H1 (cell line): ENCODE measurements at regions not wholly inside any gene's neighbourhood (a gene's known extent, or its start where the extent isn't known, plus 50 kb on each side); places are given as distances from the start of the nearest gene placed in this dataset.

ENCODE experiments used
- CTCF ChIA-PET: fragments of 300-600 bp; sonication (Branson Sonifier 250); formaldehyde crosslinking; loops from one replicate; lab custom pipeline; 2021; ENCODE audit not compliant: partially characterized antibody; lab: Charles Lee
- POLR2A ChIA-PET: fragments of 300-600 bp; sonication (Branson Sonifier 250); formaldehyde crosslinking; loops from one replicate; lab custom pipeline; 2021; ENCODE audit warnings: inconsistent platforms; ENCODE audit not compliant: partially characterized antibody; lab: Charles Lee
- DNase-seq, 2 experiments: peaks; one replicate each; pipeline versions ENCODE4 v3.0.0 to v3.0.0-alpha.2; 2010 to 2022; ENCODE audit warnings: low spot score in 2 of 2, low read depth in 1 of 2, mixed read lengths in 1 of 2
- FAIRE-seq: peaks from 2 replicates; lab custom pipeline; 2011; peaks lifted over from hg19 to GRCh38; lab: Jason Lieb, UNC
- H2AFZ ChIP-seq: 2 replicates; pipeline ENCODE4 v1.8.1; 2012; ENCODE audit warnings: low read length, inconsistent platforms
- H2AK5ac ChIP-seq: 2 replicates; pipeline ENCODE4 v1.6.1; 2013; ENCODE audit warnings: low read depth, low read length
- H2BK120ac ChIP-seq: replicated peaks from 2 replicates; pipeline ENCODE3; 2013; ENCODE audit warnings: low read depth, low read length, inconsistent platforms
- H2BK12ac ChIP-seq: 2 replicates; pipeline ENCODE4 v1.6.1; 2013; ENCODE audit warnings: low read depth, low read length
- H2BK15ac ChIP-seq: 2 replicates; pipeline ENCODE4 v1.6.1; 2013; ENCODE audit warnings: low read length
- H2BK20ac ChIP-seq: 2 replicates; pipeline ENCODE4 v1.6.1; 2013; ENCODE audit warnings: low read length
- H2BK5ac ChIP-seq: 2 replicates; pipeline ENCODE4 v1.6.1; 2013; ENCODE audit warnings: low read depth, low read length
- H3K14ac ChIP-seq: 2 replicates; pipeline ENCODE4 v1.6.1; 2013; ENCODE audit warnings: inconsistent platforms; ENCODE audit not compliant: insufficient read length
- H3K18ac ChIP-seq: 2 replicates; pipeline ENCODE4 v1.6.1; 2013; ENCODE audit warnings: low read length; ENCODE audit errors: extremely low read depth
- H3K23ac ChIP-seq: 2 replicates; pipeline ENCODE4 v1.6.1; 2013; ENCODE audit warnings: inconsistent platforms; ENCODE audit not compliant: insufficient read length
- H3K23me2 ChIP-seq: 2 replicates; pipeline ENCODE4 v1.6.1; 2013; ENCODE audit warnings: low read depth, low read length
- H3K27ac ChIP-seq: 2 replicates; pipeline ENCODE4 v1.6.1; 2011; ENCODE audit warnings: low read depth, low read length, inconsistent platforms
- H3K27me3 ChIP-seq, 4 experiments: replicated peaks in 1 of 4; 1 replicate in 1 of 4; 2 replicates in 3 of 4; pipeline versions ENCODE4 v1.6.1 to v1.8.1; 2011 to 2013; ENCODE audit warnings: low read length in 3 of 4, mild to moderate bottlenecking in 3 of 4, inconsistent platforms in 2 of 4, mixed read lengths in 2 of 4, moderate library complexity in 1 of 4; ENCODE audit not compliant: control insufficient read depth in 3 of 4, insufficient read depth in 3 of 4; ENCODE audit errors: extremely low read depth in 1 of 4
- H3K36me3 ChIP-seq, 4 experiments: 2 replicates each; pipeline versions ENCODE4 v1.6.1 to v1.8.1; 2011 to 2013; ENCODE audit warnings: mild to moderate bottlenecking in 4 of 4, low read length in 3 of 4, moderate library complexity in 2 of 4, control low read depth in 1 of 4, inconsistent platforms in 1 of 4; ENCODE audit not compliant: insufficient read depth in 4 of 4, control insufficient read depth in 2 of 4
- H3K4ac ChIP-seq: replicated peaks from 2 replicates; pipeline ENCODE3; 2013; ENCODE audit warnings: low read length, low read depth, mixed read lengths, inconsistent platforms; ENCODE audit not compliant: insufficient read length
- H3K4me1 ChIP-seq, 4 experiments: replicated peaks in 1 of 4; 1 replicate in 1 of 4; 2 replicates in 3 of 4; pipeline versions ENCODE4 v1.6.1 to v1.8.1; 2011 to 2013; ENCODE audit warnings: low read length in 3 of 4, inconsistent platforms in 2 of 4, mixed read lengths in 1 of 4; ENCODE audit not compliant: insufficient read depth in 4 of 4, control insufficient read depth in 3 of 4
- H3K4me2 ChIP-seq, 2 experiments: 2 replicates each; pipeline versions ENCODE4 v1.6.1 to v1.8.1; 2011 to 2013; ENCODE audit warnings: low read depth in 2 of 2, low read length in 2 of 2, control low read depth in 1 of 2, inconsistent platforms in 1 of 2, mild to moderate bottlenecking in 1 of 2; ENCODE audit not compliant: insufficient read depth in 1 of 2
- H3K4me3 ChIP-seq, 4 experiments: fragments of 200-600, 300-600 bp in 1 of 4; sonication (generic), shearing (Covaris generic), sonication (Bioruptor Twin) in 1 of 4; 2 replicates each; pipeline versions ENCODE4 v1.5.1 to v1.8.1; 2011 to 2016; ENCODE audit warnings: low read length in 4 of 4, low read depth in 3 of 4, control low read depth in 2 of 4, inconsistent platforms in 2 of 4, mild to moderate bottlenecking in 2 of 4, mixed read lengths in 1 of 4, moderate library complexity in 1 of 4; ENCODE audit not compliant: insufficient read depth in 2 of 4; ENCODE audit errors: extremely low read depth in 1 of 4
- H3K56ac ChIP-seq: replicated peaks from 2 replicates; pipeline ENCODE3; 2013; ENCODE audit warnings: low read depth, mild to moderate bottlenecking, mixed read lengths, low read length, inconsistent platforms; ENCODE audit not compliant: insufficient read length
- H3K79me1 ChIP-seq: 2 replicates; pipeline ENCODE4 v1.6.1; 2013; ENCODE audit warnings: low read depth, low read length, control low read depth
- H3K79me2 ChIP-seq, 2 experiments: 2 replicates each; pipeline versions ENCODE4 v1.6.1 to v1.8.1; 2012 to 2013; ENCODE audit warnings: low read length in 2 of 2, mild to moderate bottlenecking in 2 of 2, inconsistent platforms in 1 of 2; ENCODE audit not compliant: insufficient read depth in 2 of 2, control insufficient read depth in 1 of 2
- H3K9ac ChIP-seq, 4 experiments: replicated peaks in 1 of 4; 1 replicate in 1 of 4; 2 replicates in 3 of 4; pipeline versions ENCODE4 v1.6.1 to v1.8.1; 2011 to 2013; ENCODE audit warnings: low read depth in 3 of 4, low read length in 3 of 4, control low read depth in 2 of 4, mild to moderate bottlenecking in 2 of 4, moderate library complexity in 2 of 4, inconsistent platforms in 1 of 4; ENCODE audit errors: extremely low read depth in 1 of 4
- H3K9me3 ChIP-seq, 2 experiments: 2 replicates each; pipeline versions ENCODE4 v1.6.1 to v1.8.1; 2012 to 2013; ENCODE audit warnings: mild to moderate bottlenecking in 2 of 2, moderate library complexity in 2 of 2, control low read depth in 1 of 2, inconsistent platforms in 1 of 2, low read depth in 1 of 2, low read length in 1 of 2, mixed read lengths in 1 of 2; ENCODE audit not compliant: insufficient read depth in 2 of 2
- H4K20me1 ChIP-seq, 2 experiments: replicated peaks in 1 of 2; 2 replicates each; pipeline versions ENCODE3 to v1.8.1; 2011 to 2013; ENCODE audit warnings: inconsistent platforms in 2 of 2, low read length in 2 of 2, mild to moderate bottlenecking in 1 of 2; ENCODE audit not compliant: insufficient read depth in 2 of 2, control insufficient read depth in 1 of 2
- H4K5ac ChIP-seq: 2 replicates; pipeline ENCODE4 v1.6.1; 2013; ENCODE audit warnings: low read length, low read depth, mixed read lengths, inconsistent platforms; ENCODE audit not compliant: insufficient read length
- H4K8ac ChIP-seq: 2 replicates; pipeline ENCODE4 v1.8.0; 2013; ENCODE audit warnings: mild to moderate bottlenecking, moderate library complexity, low read length, inconsistent platforms; ENCODE audit not compliant: insufficient read depth; ENCODE audit errors: extremely low read depth
- H4K91ac ChIP-seq: replicated peaks from 2 replicates; pipeline ENCODE3; 2013; ENCODE audit warnings: low read length, mixed read lengths, inconsistent platforms; ENCODE audit not compliant: insufficient read length
- CREB1 ChIP-seq: IDR thresholded peaks from 2 replicates; pipeline ENCODE4 v1.6.1; 2012; ENCODE audit warnings: inconsistent platforms
- EZH2 ChIP-seq: fragments of 200-600 bp; sonication (generic); IDR thresholded peaks from 2 replicates; pipeline ENCODE4 v1.7.1; 2012; ENCODE audit warnings: low read depth, mild to moderate bottlenecking, moderate library complexity, low read length, inconsistent platforms; ENCODE audit not compliant: severe bottlenecking
- POU5F1 ChIP-seq: IDR thresholded peaks from 2 replicates; pipeline ENCODE4 v1.6.1; 2011; ENCODE audit warnings: low read depth, mild to moderate bottlenecking, low read length, moderate library complexity
- RAD21 ChIP-seq, 2 experiments: IDR thresholded peaks in 1 of 2; conservative IDR thresholded peaks in 1 of 2; 2 replicates each; pipeline ENCODE4 v1.6.1; 2011; ENCODE audit warnings: low read depth in 2 of 2, low read length in 2 of 2, improper control_type of control experiment in 1 of 2, inconsistent platforms in 1 of 2, mild to moderate bottlenecking in 1 of 2, moderate library complexity in 1 of 2
- RNF2 ChIP-seq: fragments of 200-900, 300-1000 bp; sonication (generic); IDR thresholded peaks from 2 replicates; pipeline ENCODE4 v1.7.1; 2016; ENCODE audit warnings: borderline replicate concordance, low read depth, mild to moderate bottlenecking, antibody characterized with exemption, low read length; ENCODE audit not compliant: poor library complexity, severe bottlenecking; ENCODE audit errors: missing control alignments
- SAP30 ChIP-seq: fragments of 300-600 bp; sonication (generic); IDR thresholded peaks from 2 replicates; pipeline ENCODE4 v1.7.1; 2012; ENCODE audit warnings: low read length, moderate library complexity, mild to moderate bottlenecking, inconsistent platforms; ENCODE audit not compliant: insufficient read depth, insufficient replicate concordance
- SP4 ChIP-seq: IDR thresholded peaks from 2 replicates; pipeline ENCODE4 v1.6.1; 2012; ENCODE audit warnings: low read length, inconsistent platforms
- SRF ChIP-seq: IDR thresholded peaks from 2 replicates; pipeline ENCODE4 v1.6.1; 2011; ENCODE audit warnings: mild to moderate bottlenecking, low read depth, low read length, moderate library complexity
- TAF7 ChIP-seq: optimal IDR thresholded peaks from 2 replicates; pipeline ENCODE3; 2011; ENCODE audit warnings: low read depth, mild to moderate bottlenecking, inconsistent platforms, low read length, moderate library complexity, borderline replicate concordance
- WGBS, 2 experiments: shearing (Covaris generic) in 1 of 2; methylation state at CpG; one replicate each; pipeline versions ENCODE4 v1.1.6 to v1.1.7; 2013 to 2015; ENCODE audit warnings: low lambda C conversion rate in 2 of 2, mixed read lengths in 2 of 2, inconsistent platforms in 1 of 2, low coverage in 1 of 2, missing lambda C conversion rate in 1 of 2; ENCODE audit not compliant: insufficient replicate concordance in 2 of 2, insufficient coverage in 1 of 2, insufficient read length in 1 of 2; ENCODE audit errors: extremely low coverage in 1 of 2, missing lambda C conversion rate in 1 of 2; 5-methylcytosine and 5-hydroxymethylcytosine counted together
- TF ChIP-seq, protein P1 (sequence below): IDR thresholded peaks from 2 replicates; pipeline ENCODE4 v1.6.1; 2011; ENCODE audit warnings: low read depth, mild to moderate bottlenecking, low read length; ENCODE audit not compliant: insufficient read depth

DNA sequence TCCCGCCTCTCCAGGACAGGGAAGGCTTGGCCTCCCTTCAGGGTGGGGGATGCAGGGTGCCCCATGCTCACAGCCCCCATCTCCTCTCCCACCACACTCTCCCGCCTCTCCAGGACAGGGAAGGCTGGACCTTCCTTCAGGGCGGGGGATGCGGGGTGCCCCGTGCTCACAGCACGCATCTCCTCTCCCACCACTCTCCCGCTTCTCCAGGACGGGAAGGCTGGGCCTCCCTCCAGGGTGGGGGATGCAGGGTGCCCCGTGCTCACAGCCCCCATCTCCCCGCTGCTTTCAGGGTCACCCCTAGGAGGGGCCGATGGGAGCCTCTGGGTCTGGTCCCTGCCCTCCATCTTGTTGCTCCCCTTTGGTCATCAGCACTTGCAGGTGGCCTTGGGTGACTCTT is 348.0 kb downstream of the CTTN start:
- no peak overlapping the region for H3K18ac ChIP-seq
- no peak overlapping the region for H4K5ac ChIP-seq
- H2AFZ ChIP-seq: no peak overlapping the region
- no peak overlapping the region for H3K4me3 ChIP-seq
- no peaks in the 10 kb centered on the region for H3K36me3 ChIP-seq
- H3K27ac ChIP-seq: no peak overlapping the region
- no peak overlapping the region for H4K91ac ChIP-seq
- H2BK120ac ChIP-seq: no peak overlapping the region
- H2BK20ac ChIP-seq: no peak overlapping the region
- H3K14ac ChIP-seq: no peak overlapping the region
- no peak for FAIRE-seq
- TF ChIP-seq SP4: no peak
- no peak for TF ChIP-seq SRF
- TF ChIP-seq, protein P1, sequence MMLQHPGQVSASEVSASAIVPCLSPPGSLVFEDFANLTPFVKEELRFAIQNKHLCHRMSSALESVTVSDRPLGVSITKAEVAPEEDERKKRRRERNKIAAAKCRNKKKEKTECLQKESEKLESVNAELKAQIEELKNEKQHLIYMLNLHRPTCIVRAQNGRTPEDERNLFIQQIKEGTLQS: no peak
- TF ChIP-seq RAD21 (IDR thresholded peaks at IDR 0.05 in 1 of 2, conservative IDR thresholded peaks at IDR 0.05 in 1 of 2; ENCODE audit: low read depth in 2 of 2, low read length in 2 of 2): no peak
- TF ChIP-seq TAF7: no peak
- no peak for TF ChIP-seq RNF2
- TF ChIP-seq EZH2: no peak
- TF ChIP-seq POU5F1: no peak
- TF ChIP-seq CREB1: no peak
- no peak for TF ChIP-seq SAP30
- WGBS, 2 experiments: 88% methylated on average over 11 of the region's 11 CpGs; no CpG with 5 or more reads in 1 of the 2 experiments
- DNase-seq: no peak
- no peak overlapping the region for H3K56ac ChIP-seq
- H3K4ac ChIP-seq: no peak overlapping the region
- H3K79me2 ChIP-seq: no peaks in the 10 kb centered on the region
- H3K79me1 ChIP-seq: peaks cover 4% of the 10 kb centered on the region
- H4K8ac ChIP-seq: peak overlapping the region; percentile 0; the same call in 1 of the 2 replicates
- no peak overlapping the region for H2BK12ac ChIP-seq
- H3K27me3 ChIP-seq: no peaks in the 10 kb centered on the region
- peaks cover 0 to 3% of the 10 kb centered on the region in 2 experiments for H4K20me1 ChIP-seq
- H2BK15ac ChIP-seq: no peak overlapping the region
- peaks cover 12% of the 10 kb centered on the region in 2 experiments for H3K9me3 ChIP-seq
- no peak overlapping the region for H2BK5ac ChIP-seq
- no peak overlapping the region for H3K4me2 ChIP-seq
- H3K23ac ChIP-seq: no peak overlapping the region
- 0 out of 2 replicates have a peak overlapping the region, but pooled peaks have one; percentile 19 for H2AK5ac ChIP-seq
- CTCF ChIA-PET: interaction anchor here (1.1 kb wide), 1 partner anchor 10 kb away, joined by 4 read pairs; no protein-coding TSS in a partner anchor
- POLR2A ChIA-PET: no interaction called here
- no peak overlapping the region for H3K9ac ChIP-seq
- peaks cover 10 to 27% (median 18%) of the 10 kb centered on the region in 4 experiments for H3K4me1 ChIP-seq
- H3K23me2 ChIP-seq: no peaks in the 10 kb centered on the region
